ENCODE measurements at regions not wholly inside any gene's neighbourhood (a gene's known extent, or its start where the extent isn't known, plus 50 kb on each side); places are given as distances from the start of the nearest gene placed in this dataset.

DNA sequence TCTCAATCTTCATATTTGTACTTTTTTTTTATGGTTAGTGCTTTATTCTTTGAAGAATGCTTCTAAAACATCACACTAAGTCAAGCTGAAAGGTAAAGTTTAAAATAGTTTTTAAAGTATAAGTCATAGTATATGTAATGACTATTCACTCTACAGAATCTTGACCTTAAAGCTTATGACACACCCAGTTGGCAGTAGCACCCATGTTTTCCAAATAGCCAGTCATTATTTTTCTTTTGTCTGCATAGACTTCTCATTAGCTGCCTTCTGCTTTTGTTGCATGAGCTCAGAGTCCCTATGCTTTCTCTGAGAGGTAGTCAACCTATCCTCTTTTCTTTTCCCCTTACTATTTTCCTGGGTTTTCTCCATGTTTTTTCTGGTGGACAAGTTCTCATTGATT lies 231.5 kb downstream of the PCDH18 start:
- no peak for TF ChIP-seq CEBPB (IDR thresholded peaks at IDR 0.05)
- TF ChIP-seq, protein P1, sequence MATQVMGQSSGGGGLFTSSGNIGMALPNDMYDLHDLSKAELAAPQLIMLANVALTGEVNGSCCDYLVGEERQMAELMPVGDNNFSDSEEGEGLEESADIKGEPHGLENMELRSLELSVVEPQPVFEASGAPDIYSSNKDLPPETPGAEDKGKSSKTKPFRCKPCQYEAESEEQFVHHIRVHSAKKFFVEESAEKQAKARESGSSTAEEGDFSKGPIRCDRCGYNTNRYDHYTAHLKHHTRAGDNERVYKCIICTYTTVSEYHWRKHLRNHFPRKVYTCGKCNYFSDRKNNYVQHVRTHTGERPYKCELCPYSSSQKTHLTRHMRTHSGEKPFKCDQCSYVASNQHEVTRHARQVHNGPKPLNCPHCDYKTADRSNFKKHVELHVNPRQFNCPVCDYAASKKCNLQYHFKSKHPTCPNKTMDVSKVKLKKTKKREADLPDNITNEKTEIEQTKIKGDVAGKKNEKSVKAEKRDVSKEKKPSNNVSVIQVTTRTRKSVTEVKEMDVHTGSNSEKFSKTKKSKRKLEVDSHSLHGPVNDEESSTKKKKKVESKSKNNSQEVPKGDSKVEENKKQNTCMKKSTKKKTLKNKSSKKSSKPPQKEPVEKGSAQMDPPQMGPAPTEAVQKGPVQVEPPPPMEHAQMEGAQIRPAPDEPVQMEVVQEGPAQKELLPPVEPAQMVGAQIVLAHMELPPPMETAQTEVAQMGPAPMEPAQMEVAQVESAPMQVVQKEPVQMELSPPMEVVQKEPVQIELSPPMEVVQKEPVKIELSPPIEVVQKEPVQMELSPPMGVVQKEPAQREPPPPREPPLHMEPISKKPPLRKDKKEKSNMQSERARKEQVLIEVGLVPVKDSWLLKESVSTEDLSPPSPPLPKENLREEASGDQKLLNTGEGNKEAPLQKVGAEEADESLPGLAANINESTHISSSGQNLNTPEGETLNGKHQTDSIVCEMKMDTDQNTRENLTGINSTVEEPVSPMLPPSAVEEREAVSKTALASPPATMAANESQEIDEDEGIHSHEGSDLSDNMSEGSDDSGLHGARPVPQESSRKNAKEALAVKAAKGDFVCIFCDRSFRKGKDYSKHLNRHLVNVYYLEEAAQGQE (IDR thresholded peaks at IDR 0.05; ENCODE audit: low read depth), result no peak
- no peak for TF ChIP-seq EP300 (IDR thresholded peaks at IDR 0.05; ENCODE audit: borderline replicate concordance)
- no peak for TF ChIP-seq CREB1 (IDR thresholded peaks at IDR 0.05; ENCODE audit: low read depth)
- TF ChIP-seq EGR1 (IDR thresholded peaks at IDR 0.05), result no peak
- TF ChIP-seq FOXM1 (IDR thresholded peaks at IDR 0.05; ENCODE audit: borderline replicate concordance, low read depth), result no peak
- no peak for TF ChIP-seq YY1 (IDR thresholded peaks at IDR 0.05; ENCODE audit: low read depth)
- no peak for TF ChIP-seq TAF1 (IDR thresholded peaks at IDR 0.05; ENCODE audit: low read depth)
- TF ChIP-seq, protein P2, sequence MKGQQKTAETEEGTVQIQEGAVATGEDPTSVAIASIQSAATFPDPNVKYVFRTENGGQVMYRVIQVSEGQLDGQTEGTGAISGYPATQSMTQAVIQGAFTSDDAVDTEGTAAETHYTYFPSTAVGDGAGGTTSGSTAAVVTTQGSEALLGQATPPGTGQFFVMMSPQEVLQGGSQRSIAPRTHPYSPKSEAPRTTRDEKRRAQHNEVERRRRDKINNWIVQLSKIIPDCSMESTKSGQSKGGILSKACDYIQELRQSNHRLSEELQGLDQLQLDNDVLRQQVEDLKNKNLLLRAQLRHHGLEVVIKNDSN (IDR thresholded peaks at IDR 0.05), result no peak
- TF ChIP-seq RAD21 (IDR thresholded peaks at IDR 0.05; ENCODE audit: low read depth), result no peak
- no peak for TF ChIP-seq TCF12 (IDR thresholded peaks at IDR 0.05; ENCODE audit: low read depth)
- TF ChIP-seq, protein P3, sequence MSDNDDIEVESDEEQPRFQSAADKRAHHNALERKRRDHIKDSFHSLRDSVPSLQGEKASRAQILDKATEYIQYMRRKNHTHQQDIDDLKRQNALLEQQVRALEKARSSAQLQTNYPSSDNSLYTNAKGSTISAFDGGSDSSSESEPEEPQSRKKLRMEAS (IDR thresholded peaks at IDR 0.05), result no peak
- no peak for TF ChIP-seq TEAD4 (IDR thresholded peaks at IDR 0.05)

All from Ishikawa (cell line).